Erythroblast (primary cell): ENCODE measurements at regions not wholly inside any gene's neighbourhood (a gene's known extent, or its start where the extent isn't known, plus 50 kb on each side); places are given as distances from the start of the nearest gene placed in this dataset.

Source experiments
- DNase-seq, 2 experiments: peaks; one replicate each; lab custom pipeline; 2025; lab: John Stamatoyannopoulos, UW
- GATA1 ChIP-seq: IDR thresholded peaks from 2 replicates; pipeline ENCODE4 v1.6.1; 2011; ENCODE audit warnings: low read depth, mild to moderate bottlenecking, control low read depth, low read length, moderate library complexity
- POLR2A ChIP-seq: IDR thresholded peaks from 2 replicates; pipeline ENCODE4 v1.6.1; 2011; ENCODE audit warnings: mild to moderate bottlenecking, low read length

- DNase-seq: no peak
- TF ChIP-seq POLR2A (no peak), GATA1 (no peak)
Measured at GRCh38 chr22:26732284-26732683, 74.9 kb downstream of the MIAT start.

- no peak for DNase-seq
- no peak for TF ChIP-seq POLR2A
- TF ChIP-seq GATA1: no peak
Measured at GRCh38 chr22:26734339-26735018, 77.1 kb downstream of the MIAT start.

GRCh38 chr22:26735019-26735409 is 77.6 kb downstream of the MIAT start:
- no peak for DNase-seq
- no peak for TF ChIP-seq GATA1
- no peak for TF ChIP-seq POLR2A

DNA sequence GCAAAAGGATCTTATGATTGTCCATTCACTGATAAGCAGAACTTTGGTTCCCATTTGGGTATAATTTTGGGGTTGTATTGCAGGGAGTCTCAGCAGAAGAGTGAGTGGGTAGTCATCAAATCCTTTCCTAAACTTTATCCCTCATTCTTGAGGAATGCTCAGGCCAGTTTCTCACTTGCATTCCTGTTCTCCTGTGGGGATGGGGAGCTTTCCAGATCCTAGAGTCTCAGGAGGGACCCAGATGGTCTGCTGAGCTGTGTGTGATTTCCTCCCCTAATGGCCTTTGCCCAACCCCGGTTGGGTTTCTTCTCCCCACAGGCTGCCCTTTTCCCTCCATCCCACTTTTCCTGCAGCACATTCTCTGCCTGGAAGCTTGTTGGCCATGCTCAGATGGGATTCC is 79.9 kb downstream of the MIAT start:
- DNase-seq: no peak
- no peak for TF ChIP-seq POLR2A
- no peak for TF ChIP-seq GATA1

GRCh38 chr22:26740253-26740652 is 82.9 kb downstream of the MIAT start:
- no peak for DNase-seq
- TF ChIP-seq GATA1 (no peak), POLR2A (no peak)

- no peak for DNase-seq
- TF ChIP-seq GATA1 (no peak), POLR2A (no peak)
Measured at GRCh38 chr22:26743149-26743548, 85.8 kb downstream of the MIAT start.

GRCh38 chr22:26744892-26745808 is 87.8 kb downstream of the MIAT start:
- no peak for DNase-seq
- TF ChIP-seq POLR2A (no peak), GATA1 (no peak)

- no peak for TF ChIP-seq GATA1
- TF ChIP-seq POLR2A: no peak
- no peak for DNase-seq
Measured at GRCh38 chr22:26746311-26746710, 88.9 kb downstream of the MIAT start.

- no peak for DNase-seq
- TF ChIP-seq GATA1: no peak
- TF ChIP-seq POLR2A: no peak
Measured at GRCh38 chr22:26748845-26749244, 91.5 kb downstream of the MIAT start.

DNA sequence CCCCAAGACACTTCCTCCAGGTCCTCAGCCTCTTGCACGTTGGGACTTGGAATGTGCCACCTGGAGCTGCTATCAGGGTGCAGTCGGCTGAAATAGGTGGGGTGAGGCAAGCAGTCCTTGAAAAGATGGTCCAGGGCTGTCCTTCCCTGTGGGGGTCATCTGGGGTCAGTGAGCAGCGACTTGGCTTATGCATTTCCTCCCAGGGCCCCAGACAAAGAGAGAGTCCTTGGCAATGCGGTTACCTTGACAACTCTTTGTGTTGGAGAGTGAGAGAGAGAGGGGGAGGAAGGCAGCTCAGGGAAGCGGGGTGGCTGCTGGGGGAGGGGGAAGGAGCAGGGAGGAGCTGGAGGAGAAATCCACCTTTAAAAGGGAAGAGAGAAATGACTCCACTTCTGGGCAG is 93.8 kb downstream of the MIAT start:
- no peak for DNase-seq
- no peak for TF ChIP-seq POLR2A
- no peak for TF ChIP-seq GATA1

DNA sequence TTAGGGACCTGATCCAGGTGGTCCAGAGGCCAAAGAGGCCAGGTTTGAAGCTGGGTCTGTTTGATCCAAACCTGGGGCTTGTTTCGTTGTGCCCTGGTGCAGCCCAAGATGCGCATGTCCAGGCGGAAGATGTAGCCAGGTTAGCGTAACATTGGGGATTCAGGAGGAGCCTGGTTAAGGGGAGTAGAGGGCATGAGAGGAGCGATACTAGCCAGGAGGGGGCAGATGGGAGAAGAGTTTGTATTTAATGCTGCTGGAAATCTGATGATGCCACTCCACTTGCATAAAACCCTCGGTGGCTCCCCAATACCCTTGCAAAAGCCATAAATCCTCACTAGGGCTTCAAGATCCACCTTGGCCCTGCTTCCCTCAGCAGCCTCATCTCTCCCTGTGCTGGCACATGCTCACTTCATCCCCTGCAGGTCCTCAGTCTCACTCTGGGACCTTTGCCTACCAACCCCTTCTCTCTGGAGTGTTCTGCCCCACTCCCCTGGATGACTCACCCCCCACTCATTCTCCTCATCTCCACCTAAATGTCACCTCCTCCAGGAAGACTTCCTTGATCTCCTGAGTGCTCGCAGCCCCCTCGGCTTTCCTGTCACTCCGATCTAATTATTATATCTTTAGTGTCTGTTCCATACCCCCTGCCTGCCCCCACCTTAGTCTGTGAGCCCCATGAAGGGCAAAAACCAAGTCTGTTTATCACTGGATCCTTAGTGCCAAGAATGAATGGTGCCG is 95.9 kb downstream of the MIAT start:
- TF ChIP-seq POLR2A: no peak
- no peak for TF ChIP-seq GATA1
- no peak for DNase-seq

GRCh38 chr22:26756675-26757293 is 99.4 kb downstream of the MIAT start:
- peak; percentile 51 to 69 for DNase-seq
- TF ChIP-seq GATA1: no peak

DNA sequence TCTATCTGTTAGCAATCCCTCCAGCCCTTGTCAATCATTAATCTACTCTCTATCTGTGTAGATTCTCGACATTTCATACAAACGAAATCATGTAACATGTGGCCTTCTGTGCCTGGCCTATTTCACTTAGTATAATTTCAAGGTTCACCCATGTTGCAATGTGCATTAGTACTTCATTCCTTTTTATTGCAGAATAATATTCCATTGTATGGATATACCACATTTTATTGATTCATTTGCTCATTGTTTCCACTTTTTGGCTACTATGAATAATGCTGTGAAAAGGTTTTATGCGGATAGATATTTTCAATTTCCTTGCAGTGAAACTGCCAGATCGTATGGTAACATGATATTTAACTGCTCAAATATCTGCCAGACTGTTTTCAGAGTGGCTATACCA is 100.1 kb downstream of the MIAT start:
- no peak for DNase-seq
- TF ChIP-seq POLR2A (no peak), GATA1 (no peak)
